PFSK-1 (cell line): ENCODE measurements at regions not wholly inside any gene's neighbourhood (a gene's known extent, or its start where the extent isn't known, plus 50 kb on each side); places are given as distances from the start of the nearest gene placed in this dataset.

ENCODE experiments used
- FOXP2 ChIP-seq: optimal IDR thresholded peaks from 2 replicates; pipeline ENCODE3; 2011; ENCODE audit warnings: borderline replicate concordance, control low read depth, inconsistent platforms; ENCODE audit not compliant: insufficient read depth; ENCODE audit errors: extremely low read length, extremely low read depth
- POLR2AphosphoS5 ChIP-seq: IDR thresholded peaks from 2 replicates; pipeline ENCODE4 v1.6.1; 2012; ENCODE audit warnings: low read depth, mild to moderate bottlenecking, control low read depth, low read length, moderate library complexity
- REST ChIP-seq, 2 experiments: IDR thresholded peaks; 2 replicates each; pipeline versions ENCODE4 v1.6.1 to v1.8.0; 2011 to 2012; ENCODE audit warnings: low read depth in 2 of 2, low read length in 2 of 2, control low read depth in 1 of 2, inconsistent platforms in 1 of 2, mild to moderate bottlenecking in 1 of 2, moderate library complexity in 1 of 2; ENCODE audit not compliant: insufficient read depth in 1 of 2
- SIN3A ChIP-seq: IDR thresholded peaks from 2 replicates; pipeline ENCODE4 v1.6.1; 2012; ENCODE audit warnings: mild to moderate bottlenecking, low read length, moderate library complexity, borderline replicate concordance; ENCODE audit not compliant: insufficient read depth
- TAF1 ChIP-seq: IDR thresholded peaks from 2 replicates; pipeline ENCODE4 v1.6.1; 2012; ENCODE audit warnings: low read length, control low read depth, borderline replicate concordance; ENCODE audit not compliant: insufficient read depth

DNA sequence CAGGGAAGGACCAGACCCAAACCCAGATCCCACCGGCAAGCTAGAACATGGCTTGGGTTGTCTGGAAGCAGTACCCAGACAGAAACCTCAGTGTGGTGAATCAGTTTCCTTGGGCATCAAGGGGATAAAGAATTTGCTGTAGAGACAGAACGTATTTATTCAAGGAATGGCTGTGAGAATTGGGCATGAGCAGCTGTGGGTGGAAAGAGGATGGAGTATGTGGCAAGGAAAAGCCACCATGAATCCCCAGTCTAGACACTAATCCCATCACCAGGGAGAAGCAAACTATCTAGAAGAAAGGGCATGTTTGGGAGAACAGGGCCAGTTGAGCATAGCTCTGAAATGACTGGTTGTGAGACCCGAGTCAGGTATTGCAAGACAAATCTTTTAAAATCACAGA is 109.2 kb downstream of the TOMM20 start:
- TF ChIP-seq REST (IDR thresholded peaks at IDR 0.05; ENCODE audit: insufficient read depth in 1 of 2, low read depth in 2 of 2, low read length in 2 of 2) (no peak), POLR2AphosphoS5 (no peak), SIN3A (no peak), TAF1 (no peak), FOXP2 (no peak)
